Keratinocyte (primary cell): ENCODE measurements at regions not wholly inside any gene's neighbourhood (a gene's known extent, or its start where the extent isn't known, plus 50 kb on each side); places are given as distances from the start of the nearest gene placed in this dataset.
"Not testable (repeated sequence)": the region's sequence is repeated elsewhere in the genome, so short reads cannot be mapped to it uniquely, and the experiment has no call there.

ENCODE experiments used
- CTCF ChIP-seq, 3 experiments: IDR thresholded peaks in 1 of 3; conservative IDR thresholded peaks in 1 of 3; optimal IDR thresholded peaks in 1 of 3; 2 replicates in 2 of 3; 3 replicates in 1 of 3; pipeline versions ENCODE3 to v1.5.1; 2011; ENCODE audit warnings: low read length in 3 of 3, mild to moderate bottlenecking in 3 of 3, moderate library complexity in 2 of 3, control low read depth in 1 of 3, inconsistent platforms in 1 of 3; ENCODE audit not compliant: insufficient read depth in 2 of 3; ENCODE audit errors: extremely low read depth in 1 of 3
- EZH2 ChIP-seq: IDR thresholded peaks from one replicate; pipeline ENCODE4 v1.6.1; 2012; ENCODE audit warnings: inconsistent platforms, mild to moderate bottlenecking, low read length, moderate library complexity

DNA sequence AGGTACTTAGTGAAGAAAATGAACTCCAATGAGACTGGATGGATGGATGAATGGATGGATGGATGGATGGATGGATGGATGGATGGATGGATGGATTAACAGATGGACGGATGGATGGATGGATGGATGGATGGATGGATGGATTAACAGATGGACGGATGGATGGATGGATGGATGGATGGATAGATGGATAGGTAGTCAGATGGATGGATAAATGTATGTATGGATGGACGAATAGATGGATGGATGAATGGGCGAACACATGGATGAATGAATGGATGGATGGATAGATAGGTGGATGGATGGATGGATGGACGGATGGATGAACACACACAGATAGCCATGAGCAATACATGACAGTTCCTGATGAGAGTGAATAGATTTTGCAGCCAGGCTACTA lies 589.0 kb upstream of the B3GAT1 start:
- TF ChIP-seq CTCF (optimal IDR thresholded peaks at IDR 0.05 in 1 of 3, IDR thresholded peaks at IDR 0.05 in 1 of 3, conservative IDR thresholded peaks at IDR 0.05 in 1 of 3; ENCODE audit: extremely low read depth in 1 of 3, insufficient read depth in 2 of 3, low read length in 3 of 3); EZH2: not testable (repeated sequence)
